KMS-11 (cell line): ENCODE measurements at regions not wholly inside any gene's neighbourhood (a gene's known extent, or its start where the extent isn't known, plus 50 kb on each side); places are given as distances from the start of the nearest gene placed in this dataset.

Source experiments
- H2AFZ ChIP-seq: fragments of 200-600 bp; sonication (generic); 2 replicates; pipeline ENCODE4 v1.6.1; 2016; ENCODE audit warnings: antibody characterized with exemption, mixed run types, low read depth
- H3K27ac ChIP-seq: fragments of 200-600 bp; sonication (generic); 2 replicates; pipeline ENCODE4 v1.6.1; 2016; ENCODE audit warnings: mild to moderate bottlenecking, mixed run types
- H3K27me3 ChIP-seq: fragments of 200-600 bp; sonication (generic); 2 replicates; pipeline ENCODE4 v1.6.1; 2017; ENCODE audit warnings: mild to moderate bottlenecking, low read depth, mixed run types, moderate library complexity; ENCODE audit not compliant: insufficient read depth
- H3K36me3 ChIP-seq: fragments of 200-600 bp; sonication (generic); 2 replicates; pipeline ENCODE4 v1.6.1; 2017; ENCODE audit warnings: mild to moderate bottlenecking, mixed run types; ENCODE audit not compliant: insufficient read depth
- H3K4me1 ChIP-seq: fragments of 200-600 bp; sonication (generic); 2 replicates; pipeline ENCODE4 v1.6.1; 2016; ENCODE audit warnings: mild to moderate bottlenecking, low read depth, mixed run types; ENCODE audit not compliant: poor library complexity, severe bottlenecking
- H3K4me2 ChIP-seq: fragments of 200-600 bp; sonication (generic); 2 replicates; pipeline ENCODE4 v1.7.0; 2016; ENCODE audit warnings: mild to moderate bottlenecking, mixed run types
- H3K4me3 ChIP-seq: fragments of 200-600 bp; sonication (generic); IDR thresholded peaks from 2 replicates; pipeline ENCODE4 v1.6.1; 2017; ENCODE audit warnings: low read depth, low read length, mixed read lengths; ENCODE audit not compliant: insufficient read depth
- H3K79me2 ChIP-seq: fragments of 200-600 bp; sonication (generic); 2 replicates; pipeline ENCODE4 v1.6.1; 2016; ENCODE audit warnings: low read depth, mixed run types; ENCODE audit not compliant: insufficient read depth
- H3K9ac ChIP-seq: fragments of 200-600 bp; sonication (generic); 2 replicates; pipeline ENCODE4 v1.6.1; 2016; ENCODE audit warnings: mild to moderate bottlenecking, mixed run types
- H4K20me1 ChIP-seq: fragments of 200-600 bp; sonication (generic); 2 replicates; pipeline ENCODE4 v1.6.1; 2016; ENCODE audit warnings: mild to moderate bottlenecking, mixed run types; ENCODE audit not compliant: insufficient read depth
- CTCF ChIP-seq: fragments of 200-600 bp; sonication (generic); conservative IDR thresholded peaks from 2 replicates; pipeline ENCODE4 v1.6.1; 2017; ENCODE audit warnings: low read depth, mild to moderate bottlenecking, antibody characterized with exemption, low read length, moderate library complexity, mixed read lengths

- Histone ChIP-seq H4K20me1 (no peaks in the 10 kb centered on the region), H3K36me3 (no peaks in the 10 kb centered on the region), H3K4me2 (no peak overlapping the region), H3K9ac (no peak overlapping the region), H3K27me3 (no peaks in the 10 kb centered on the region), H3K4me3 (no peak overlapping the region), H3K79me2 (no peaks in the 10 kb centered on the region), H3K27ac (no peak overlapping the region), H2AFZ (no peak overlapping the region), H3K4me1 (no peaks in the 10 kb centered on the region)
- no peak for TF ChIP-seq CTCF
These were observed 350.3 kb downstream of the LRATD1 start for GRCh38 chr2:14982790-14983189.

- Histone ChIP-seq H3K79me2 (no peaks in the 10 kb centered on the region), H3K4me2 (no peak overlapping the region), H3K27me3 (no peaks in the 10 kb centered on the region), H3K36me3 (no peaks in the 10 kb centered on the region), H3K4me3 (no peak overlapping the region), H3K9ac (no peak overlapping the region), H3K27ac (no peak overlapping the region), H4K20me1 (no peaks in the 10 kb centered on the region), H3K4me1 (no peaks in the 10 kb centered on the region), H2AFZ (no peak overlapping the region)
- TF ChIP-seq CTCF, result no peak
These were observed 356.1 kb downstream of the LRATD1 start for GRCh38 chr2:14988600-14988999.

- TF ChIP-seq CTCF, result no peak
- no peak overlapping the region for H3K4me2 ChIP-seq
- H3K27me3 ChIP-seq, result no peaks in the 10 kb centered on the region
- no peaks in the 10 kb centered on the region for H4K20me1 ChIP-seq
- no peak overlapping the region for H2AFZ ChIP-seq
- no peaks in the 10 kb centered on the region for H3K36me3 ChIP-seq
- no peak overlapping the region for H3K4me3 ChIP-seq
- H3K79me2 ChIP-seq, result no peaks in the 10 kb centered on the region
- no peak overlapping the region for H3K27ac ChIP-seq
- no peaks in the 10 kb centered on the region for H3K4me1 ChIP-seq
- H3K9ac ChIP-seq, result no peak overlapping the region
These were observed 359.2 kb downstream of the LRATD1 start for GRCh38 chr2:14991723-14992122.

GRCh38 chr2:14994721-14995120 lies 362.2 kb downstream of the LRATD1 start:
- Histone ChIP-seq H3K4me3 (no peak overlapping the region), H3K27ac (no peak overlapping the region), H4K20me1 (no peaks in the 10 kb centered on the region), H3K27me3 (no peaks in the 10 kb centered on the region), H3K36me3 (no peaks in the 10 kb centered on the region), H3K4me2 (no peak overlapping the region), H2AFZ (no peak overlapping the region), H3K4me1 (no peaks in the 10 kb centered on the region), H3K79me2 (no peaks in the 10 kb centered on the region), H3K9ac (no peak overlapping the region)
- no peak for TF ChIP-seq CTCF
